ENCODE measurements at regions not wholly inside any gene's neighbourhood (a gene's known extent, or its start where the extent isn't known, plus 50 kb on each side); places are given as distances from the start of the nearest gene placed in this dataset.

GRCh38 chr14:56976211-56976610, 165.9 kb upstream of the OTX2 start:
- no peaks in the 10 kb centered on the region for H3K27me3 ChIP-seq (ENCODE audit: control insufficient read depth in 1 of 2, insufficient read depth in 2 of 2, low read length in 2 of 2)
- no peaks in the 10 kb centered on the region for H4K20me1 ChIP-seq (ENCODE audit: insufficient read depth, low read length)
- ChIA-PET POLR2A (no interaction called here), CTCF (ENCODE audit: low intra/inter-chr PET ratio, low total read pairs) (no interaction called here)
- in situ Hi-C loops (cut with HindIII; ENCODE audit: extremely low pct_ligation_motif_present, low pct_unique_long_range_greater_than_20kb) = no loop called here
- no peaks in the 10 kb centered on the region for H3K79me2 ChIP-seq (ENCODE audit: insufficient read depth, low read length)
- no peak overlapping the region for H3K9ac ChIP-seq (ENCODE audit: insufficient read depth, low read depth, low read length)
- FAIRE-seq (peak; percentile 40), ATAC-seq (peak; percentile 91), DNase-seq (ENCODE audit: low spot score) (peak; percentile 66)
- H3K36me3 ChIP-seq (replicated peaks in 1 of 2; ENCODE audit: control insufficient read depth in 1 of 2, insufficient read depth in 2 of 2, low read length in 2 of 2) = no peaks in the 10 kb centered on the region
- no TSS peak for BruUV-seq (replicated peaks)
- no peak overlapping the region for H2AFZ ChIP-seq (ENCODE audit: low read length)
- no peaks in the 10 kb centered on the region for H3K9me3 ChIP-seq (ENCODE audit: low read length)
- peaks cover 23% of the 10 kb centered on the region for H3K4me1 ChIP-seq (ENCODE audit: insufficient read depth, low read length)
- H3K27ac ChIP-seq (ENCODE audit: extremely low read length, insufficient read depth, low read length) = no peak overlapping the region
- peak overlapping the region; percentile 45; the same call in 1 of the 2 replicates for H3K4me2 ChIP-seq (ENCODE audit: low read depth, low read length)
- H3K4me3 ChIP-seq (replicated peaks in 1 of 3; ENCODE audit: insufficient read depth in 1 of 3, low read depth in 2 of 3, low read length in 3 of 3) = no peak overlapping the region
- WGBS (ENCODE audit: low lambda C conversion rate) = 1% methylated on average over 2 of the region's 2 CpGs
- intact Hi-C loops (cut with micrococcal nuclease; ENCODE audit: unreplicated experiment) = no loop called here
- TF ChIP-seq KDM6A (CRISPR knock-in tag; IDR thresholded peaks at IDR 0.05; ENCODE audit: low read depth) (0 out of 2 replicates have a peak, but pooled peaks have one; percentile 38), BCL6 (CRISPR knock-in tag; IDR thresholded peaks at IDR 0.05) (0 out of 2 replicates have a peak, but pooled peaks have one; percentile 13), TBX3 (IDR thresholded peaks at IDR 0.05; ENCODE audit: borderline replicate concordance) (peak; percentile 68; the same call in 1 of the 2 replicates), RERE (CRISPR knock-in tag; IDR thresholded peaks at IDR 0.05; ENCODE audit: low read depth) (no peak), SOX6 (IDR thresholded peaks at IDR 0.05) (no peak), SOX6 (CRISPR knock-in tag; IDR thresholded peaks at IDR 0.05) (peak; percentile 57), MXI1 (IDR thresholded peaks at IDR 0.05; ENCODE audit: borderline replicate concordance, low read depth, low read length) (no peak), ZBTB2 (CRISPR knock-in tag; IDR thresholded peaks at IDR 0.05; ENCODE audit: low read depth) (no peak), ISL2 (CRISPR knock-in tag; IDR thresholded peaks at IDR 0.05) (peak; percentile 41; the same call in 1 of the 2 replicates), PCBP2 (optimal IDR thresholded peaks at IDR 0.05; ENCODE audit: low read depth, low read length, poor library complexity, severe bottlenecking) (no peak), LCORL (IDR thresholded peaks at IDR 0.05) (peak; percentile 45), LCORL (CRISPR knock-in tag; IDR thresholded peaks at IDR 0.05) (no peak), ZIK1 (CRISPR knock-in tag; IDR thresholded peaks at IDR 0.05; ENCODE audit: borderline replicate concordance, low read depth) (no peak), ZNF749 (CRISPR knock-in tag; IDR thresholded peaks at IDR 0.05; ENCODE audit: borderline replicate concordance) (no peak)
- TF ChIP-seq, protein P1, sequence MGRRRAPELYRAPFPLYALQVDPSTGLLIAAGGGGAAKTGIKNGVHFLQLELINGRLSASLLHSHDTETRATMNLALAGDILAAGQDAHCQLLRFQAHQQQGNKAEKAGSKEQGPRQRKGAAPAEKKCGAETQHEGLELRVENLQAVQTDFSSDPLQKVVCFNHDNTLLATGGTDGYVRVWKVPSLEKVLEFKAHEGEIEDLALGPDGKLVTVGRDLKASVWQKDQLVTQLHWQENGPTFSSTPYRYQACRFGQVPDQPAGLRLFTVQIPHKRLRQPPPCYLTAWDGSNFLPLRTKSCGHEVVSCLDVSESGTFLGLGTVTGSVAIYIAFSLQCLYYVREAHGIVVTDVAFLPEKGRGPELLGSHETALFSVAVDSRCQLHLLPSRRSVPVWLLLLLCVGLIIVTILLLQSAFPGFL (CRISPR knock-in tag; IDR thresholded peaks at IDR 0.05) = no peak
- TF ChIP-seq, protein P2, sequence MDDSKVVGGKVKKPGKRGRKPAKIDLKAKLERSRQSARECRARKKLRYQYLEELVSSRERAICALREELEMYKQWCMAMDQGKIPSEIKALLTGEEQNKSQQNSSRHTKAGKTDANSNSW (CRISPR knock-in tag; IDR thresholded peaks at IDR 0.05; ENCODE audit: borderline replicate concordance) = no peak
- TF ChIP-seq, protein P3, sequence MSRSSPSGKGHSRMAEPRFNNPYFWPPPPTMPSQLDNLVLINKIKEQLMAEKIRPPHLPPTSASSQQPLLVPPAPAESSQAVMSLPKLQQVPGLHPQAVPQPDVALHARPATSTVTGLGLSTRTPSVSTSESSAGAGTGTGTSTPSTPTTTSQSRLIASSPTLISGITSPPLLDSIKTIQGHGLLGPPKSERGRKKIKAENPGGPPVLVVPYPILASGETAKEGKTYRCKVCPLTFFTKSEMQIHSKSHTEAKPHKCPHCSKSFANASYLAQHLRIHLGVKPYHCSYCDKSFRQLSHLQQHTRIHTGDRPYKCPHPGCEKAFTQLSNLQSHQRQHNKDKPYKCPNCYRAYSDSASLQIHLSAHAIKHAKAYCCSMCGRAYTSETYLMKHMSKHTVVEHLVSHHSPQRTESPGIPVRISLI (CRISPR knock-in tag; IDR thresholded peaks at IDR 0.05; ENCODE audit: borderline replicate concordance) = 0 out of 2 replicates have a peak, but pooled peaks have one; percentile 49

Measured in HepG2 (cell line).